ENCODE measurements at regions not wholly inside any gene's neighbourhood (a gene's known extent, or its start where the extent isn't known, plus 50 kb on each side); places are given as distances from the start of the nearest gene placed in this dataset.

GRCh38 chrX:8868906-8869305 lies 67.7 kb upstream of the FAM9A start:
- no peak for DNase-seq (ENCODE audit: low spot score)

GRCh38 chrX:8868070-8868773 lies 67.0 kb upstream of the FAM9A start:
- DNase-seq (ENCODE audit: low spot score) = no peak

GRCh38 chrX:8867406-8867805 lies 66.2 kb upstream of the FAM9A start:
- DNase-seq (ENCODE audit: low spot score) = no peak

GRCh38 chrX:8864161-8864560 lies 63.0 kb upstream of the FAM9A start:
- DNase-seq (ENCODE audit: low spot score) = no peak

- DNase-seq (ENCODE audit: low spot score) = no peak
Observed at GRCh38 chrX:8861908-8862307, 60.7 kb upstream of the FAM9A start.

- DNase-seq (ENCODE audit: low spot score) = no peak
Observed at GRCh38 chrX:8851231-8851886, 50.2 kb upstream of the FAM9A start.
